ENCODE measurements at regions not wholly inside any gene's neighbourhood (a gene's known extent, or its start where the extent isn't known, plus 50 kb on each side); places are given as distances from the start of the nearest gene placed in this dataset.
"Not testable (repeated sequence)": the region's sequence is repeated elsewhere in the genome, so short reads cannot be mapped to it uniquely, and the experiment has no call there.

- TF ChIP-seq POLR2AphosphoS5 (IDR thresholded peaks at IDR 0.05); CTCF (IDR thresholded peaks at IDR 0.05); POLR2A (IDR thresholded peaks at IDR 0.05); EP300 (IDR thresholded peaks at IDR 0.05; ENCODE audit: low read depth): not testable (repeated sequence)
Observed at GRCh38 chr16:5909556-5909955, 812.0 kb upstream of the EEF2KMT start.

Measured in transverse colon (tissue), 4 donors.